SU-DHL-6 (cell line): ENCODE measurements at regions not wholly inside any gene's neighbourhood (a gene's known extent, or its start where the extent isn't known, plus 50 kb on each side); places are given as distances from the start of the nearest gene placed in this dataset.

Experiments used
- H2AFZ ChIP-seq: fragments of 200-600 bp; sonication (generic); 2 replicates; pipeline ENCODE4 v1.6.1; 2014; ENCODE audit warnings: low read depth, mild to moderate bottlenecking, moderate library complexity, mixed read lengths, antibody characterized with exemption, low read length; ENCODE audit not compliant: severe bottlenecking
- H3F3A ChIP-seq: fragments of 200-600 bp; shearing (Covaris generic); 2 replicates; pipeline ENCODE4 v1.6.0; 2016; ENCODE audit warnings: antibody characterized with exemption, mild to moderate bottlenecking; ENCODE audit not compliant: insufficient read depth
- H3K27ac ChIP-seq: fragments of 200-600 bp; sonication (generic); 2 replicates; pipeline ENCODE4 v1.5.1; 2016; ENCODE audit warnings: low read depth, mild to moderate bottlenecking, low read length, moderate library complexity, mixed read lengths
- H3K27me3 ChIP-seq: fragments of 200-600 bp; sonication (generic), shearing (Covaris generic); 2 replicates; pipeline ENCODE4 v1.6.0; 2014; ENCODE audit warnings: mild to moderate bottlenecking, low read length
- H3K36me3 ChIP-seq: fragments of 200-600 bp; sonication (generic); 2 replicates; pipeline ENCODE4 v1.6.1; 2014; ENCODE audit warnings: mild to moderate bottlenecking, low read length, mixed read lengths
- H3K4me2 ChIP-seq: fragments of 300-600, 200-600 bp; shearing (Covaris generic), sonication (generic); 2 replicates; pipeline ENCODE4 v1.6.0; 2014; ENCODE audit warnings: low read length, low read depth, mild to moderate bottlenecking; ENCODE audit not compliant: poor library complexity, severe bottlenecking
- H3K4me3 ChIP-seq: fragments of 200-600 bp; sonication (generic); 2 replicates; pipeline ENCODE4 v1.5.1; 2014; ENCODE audit warnings: antibody characterized with exemption, low read length, mild to moderate bottlenecking, mixed read lengths; ENCODE audit not compliant: insufficient read depth, poor library complexity, severe bottlenecking
- H3K79me2 ChIP-seq: fragments of 200-600 bp; sonication (generic); 2 replicates; pipeline ENCODE4 v1.6.1; 2014; ENCODE audit warnings: mild to moderate bottlenecking, low read length, moderate library complexity; ENCODE audit not compliant: insufficient read depth
- H3K9ac ChIP-seq: fragments of 200-600 bp; sonication (generic); 2 replicates; pipeline ENCODE4 v1.7.0; 2014; ENCODE audit warnings: mild to moderate bottlenecking, low read length
- H3K9me2 ChIP-seq: fragments of 200-600 bp; sonication (generic); replicated peaks from 2 replicates; pipeline ENCODE4 v1.6.1; 2014; ENCODE audit warnings: low read length; ENCODE audit not compliant: insufficient read depth
- H3K9me3 ChIP-seq: fragments of 200-600 bp; sonication (generic); 2 replicates; pipeline ENCODE4 v1.6.1; 2014; ENCODE audit warnings: low read length, mixed read lengths; ENCODE audit not compliant: insufficient read depth
- H4K20me1 ChIP-seq: fragments of 200-600 bp; sonication (generic); 2 replicates; pipeline ENCODE4 v1.6.1; 2014; ENCODE audit warnings: low read depth, mild to moderate bottlenecking, antibody characterized with exemption, low read length, moderate library complexity, mixed read lengths
- CTCF ChIP-seq: fragments of 200-600 bp; sonication (generic); IDR thresholded peaks from one replicate; pipeline ENCODE4 v1.5.1; 2017; ENCODE audit warnings: antibody characterized with exemption, mild to moderate bottlenecking, low read length, moderate library complexity; ENCODE audit not compliant: insufficient read depth, poor library complexity, severe bottlenecking
- EZH2phosphoT487 ChIP-seq: fragments of 200-600 bp; sonication (generic), shearing (Covaris generic); conservative IDR thresholded peaks from 2 replicates; pipeline ENCODE4 v1.6.1; 2018; ENCODE audit warnings: mild to moderate bottlenecking, antibody characterized with exemption, low read length, moderate library complexity, mixed read lengths

GRCh38 chr3:167066977-167067786 is 312.9 kb downstream of the ZBBX start:
- Histone ChIP-seq H3K36me3 (peaks cover 3% of the 10 kb centered on the region; the same call in 1 of the 2 replicates), H3K9ac (no peak overlapping the region), H3K4me2 (no peak overlapping the region), H3K9me2 (no peaks in the 10 kb centered on the region), H3K27me3 (no peaks in the 10 kb centered on the region), H3K9me3 (no peaks in the 10 kb centered on the region), H3K4me3 (no peak overlapping the region), H3K27ac (no peak overlapping the region), H3F3A (no peaks in the 10 kb centered on the region), H3K79me2 (no peaks in the 10 kb centered on the region), H2AFZ (no peak overlapping the region), H4K20me1 (no peaks in the 10 kb centered on the region)
- TF ChIP-seq EZH2phosphoT487 (no peak), CTCF (no peak)

DNA sequence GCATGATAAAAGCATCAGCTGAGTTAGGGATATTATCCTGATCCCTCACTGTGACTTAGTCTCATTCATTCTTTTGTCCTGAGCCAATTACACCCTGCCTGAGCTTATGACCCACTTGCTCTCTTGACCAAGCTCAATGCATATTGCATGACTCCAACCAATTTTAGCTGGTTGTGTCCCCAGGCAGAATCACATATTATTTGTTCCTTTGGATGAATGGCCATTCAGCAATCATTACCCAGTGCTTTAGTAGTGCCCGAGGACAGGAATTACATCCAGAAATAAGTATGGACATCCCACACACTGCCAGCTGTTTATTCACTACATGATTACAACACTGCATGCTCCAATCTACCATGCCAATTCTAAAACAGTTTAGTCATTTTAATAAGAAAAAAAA is 322.5 kb downstream of the ZBBX start:
- H3K27ac ChIP-seq: no peak overlapping the region
- no peaks in the 10 kb centered on the region for H4K20me1 ChIP-seq
- no peak overlapping the region for H3K9ac ChIP-seq
- H3K4me3 ChIP-seq: no peak overlapping the region
- TF ChIP-seq CTCF (no peak), EZH2phosphoT487 (no peak)
- H3K4me2 ChIP-seq: no peak overlapping the region
- H3F3A ChIP-seq: no peaks in the 10 kb centered on the region
- H3K9me3 ChIP-seq: peaks cover 4% of the 10 kb centered on the region; the same call in 1 of the 2 replicates
- H3K79me2 ChIP-seq: no peaks in the 10 kb centered on the region
- no peaks in the 10 kb centered on the region for H3K36me3 ChIP-seq
- no peaks in the 10 kb centered on the region for H3K27me3 ChIP-seq
- peak overlapping the region; percentile 43 for H2AFZ ChIP-seq
- H3K9me2 ChIP-seq: no peaks in the 10 kb centered on the region

DNA sequence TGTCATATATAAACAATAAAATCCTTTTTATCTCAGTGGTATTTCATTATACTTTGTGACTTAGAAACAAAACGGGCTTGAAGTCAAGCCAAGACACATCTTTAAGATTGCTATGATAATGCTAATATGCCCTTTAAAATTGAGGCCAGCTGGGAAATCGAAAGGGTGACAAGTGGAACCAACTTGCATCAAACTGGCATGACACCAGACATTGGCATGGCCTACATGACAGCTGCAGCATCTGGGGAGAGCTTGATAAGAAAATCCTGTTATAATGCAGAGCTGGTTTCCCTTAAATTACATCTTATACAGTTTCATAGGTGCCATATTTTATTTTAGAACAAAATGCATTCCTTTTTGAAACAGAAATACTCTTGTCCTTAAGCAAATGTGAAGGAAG is 325.2 kb downstream of the ZBBX start:
- H4K20me1 ChIP-seq: no peaks in the 10 kb centered on the region
- no peaks in the 10 kb centered on the region for H3K27me3 ChIP-seq
- H3K36me3 ChIP-seq: no peaks in the 10 kb centered on the region
- H3K9me3 ChIP-seq: peaks cover 4% of the 10 kb centered on the region; the same call in 1 of the 2 replicates
- H3K4me2 ChIP-seq: no peak overlapping the region
- H3K79me2 ChIP-seq: no peaks in the 10 kb centered on the region
- H3K4me3 ChIP-seq: no peak overlapping the region
- no peaks in the 10 kb centered on the region for H3F3A ChIP-seq
- TF ChIP-seq EZH2phosphoT487 (no peak), CTCF (no peak)
- H3K9me2 ChIP-seq: no peaks in the 10 kb centered on the region
- no peak overlapping the region for H3K9ac ChIP-seq
- H3K27ac ChIP-seq: no peak overlapping the region
- peak overlapping the region; percentile 17 for H2AFZ ChIP-seq
